ENCODE measurements at regions not wholly inside any gene's neighbourhood (a gene's known extent, or its start where the extent isn't known, plus 50 kb on each side); places are given as distances from the start of the nearest gene placed in this dataset.

DNA sequence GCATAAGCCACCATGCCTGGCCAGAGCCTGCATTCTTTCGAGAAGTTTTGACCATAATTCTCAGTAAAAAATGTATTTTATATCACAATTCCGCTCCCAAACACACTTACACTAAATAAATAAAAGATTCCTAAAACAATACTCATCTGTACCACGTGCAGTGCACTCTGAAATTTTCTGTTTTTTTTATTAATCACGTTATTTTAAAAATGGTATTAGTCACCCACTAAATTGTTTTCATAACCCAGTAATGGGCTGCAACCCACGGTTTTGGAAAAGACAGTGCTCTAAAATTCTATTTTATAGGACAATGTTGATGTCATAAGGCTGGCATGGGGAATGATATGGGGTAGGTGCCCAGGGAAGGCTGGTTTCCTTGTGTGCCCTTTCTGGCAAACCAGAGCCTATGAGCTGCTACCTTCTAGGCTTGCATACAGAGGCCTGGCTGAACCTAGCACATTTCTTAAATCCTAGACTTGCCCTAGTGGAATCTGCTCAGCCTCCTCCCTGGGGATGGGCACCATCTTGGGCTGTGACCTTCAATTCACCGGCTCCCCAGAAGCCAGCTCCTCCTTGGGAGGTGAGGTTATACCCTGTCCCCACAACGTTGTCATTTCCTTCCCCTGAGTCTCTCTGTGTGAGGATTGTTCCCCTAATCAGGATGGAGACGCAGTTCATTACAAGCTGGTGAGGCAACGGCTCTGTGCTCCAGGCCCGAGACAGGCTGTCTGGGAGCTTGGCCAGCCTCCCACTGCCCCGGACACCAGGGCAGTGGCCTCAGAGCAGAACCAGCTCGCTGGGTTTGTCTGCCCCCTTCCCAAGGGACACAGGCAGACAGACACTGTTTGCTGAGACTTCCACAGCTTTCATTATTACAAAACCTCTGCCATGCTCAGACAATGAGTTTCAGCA lies 116.5 kb upstream of the NAV2 start:
- 52 to 67% (median 59%) methylated on average over 12 of the region's 12 CpGs for WGBS, 3 donors
- no peak overlapping the region for H3K4me3 ChIP-seq (ENCODE audit: low read depth in 1 of 3, low read length in 3 of 3)
- no peaks in the 10 kb centered on the region for H3K9me3 ChIP-seq (ENCODE audit: control insufficient read depth in 2 of 2, insufficient read depth in 1 of 2, low read depth in 1 of 2, low read length in 1 of 2)
- peak overlapping the region in 1 of 3 donors; percentile 65 for H3K27ac ChIP-seq (ENCODE audit: low read depth in 1 of 3, low read length in 2 of 3)
- H3K4me1 ChIP-seq (ENCODE audit: control insufficient read depth in 3 of 3, insufficient read depth in 2 of 3, low read depth in 1 of 3, low read length in 2 of 3), result no peaks in the 10 kb centered on the region
- no peaks in the 10 kb centered on the region for H3K36me3 ChIP-seq (ENCODE audit: control insufficient read depth in 3 of 3, insufficient read depth in 2 of 3, low read depth in 1 of 3, low read length in 3 of 3)
- DNase-seq (no peak), FAIRE-seq (no peak)
- peaks cover 0 to 22% (median 0%) of the 10 kb centered on the region in 3 donors for H3K27me3 ChIP-seq (ENCODE audit: control insufficient read depth in 3 of 3, insufficient read depth in 3 of 3, low read length in 3 of 3)

- Histone ChIP-seq H3K36me3 (ENCODE audit: control insufficient read depth in 3 of 3, insufficient read depth in 2 of 3, low read depth in 1 of 3, low read length in 3 of 3) (no peaks in the 10 kb centered on the region), H3K27ac (ENCODE audit: low read depth in 1 of 3, low read length in 2 of 3) (no peak overlapping the region)
- no peak for FAIRE-seq
These were observed 117.2 kb upstream of the NAV2 start for GRCh38 chr11:19595499-19595839.

DNA sequence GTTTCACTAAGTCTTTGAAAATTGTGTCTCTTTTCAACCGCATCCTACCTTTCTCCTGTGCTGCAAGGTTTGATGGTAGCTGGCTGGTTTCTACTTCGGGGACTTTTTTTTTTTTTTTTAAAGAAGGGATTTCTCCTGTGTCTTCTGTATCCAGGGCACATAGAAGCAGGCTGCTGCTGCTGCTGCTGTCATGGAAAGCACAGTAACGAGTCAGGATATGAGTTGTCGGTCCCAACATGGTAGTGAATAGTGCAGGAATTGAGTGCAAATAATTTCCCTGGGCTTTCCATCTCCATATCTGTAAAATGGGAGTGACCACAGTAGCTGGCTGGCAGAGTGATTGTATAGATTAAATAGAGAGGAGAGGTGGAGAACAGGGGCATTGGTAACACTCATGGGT lies 118.3 kb upstream of the NAV2 start:
- FAIRE-seq (no peak), DNase-seq (no peak)
- Histone ChIP-seq H3K4me1 (ENCODE audit: control insufficient read depth in 3 of 3, insufficient read depth in 2 of 3, low read depth in 1 of 3, low read length in 2 of 3) (no peaks in the 10 kb centered on the region), H3K36me3 (ENCODE audit: control insufficient read depth in 3 of 3, insufficient read depth in 2 of 3, low read depth in 1 of 3, low read length in 3 of 3) (no peaks in the 10 kb centered on the region), H3K27ac (ENCODE audit: low read depth in 1 of 3, low read length in 2 of 3) (no peak overlapping the region), H3K4me3 (ENCODE audit: low read depth in 1 of 3, low read length in 3 of 3) (no peak overlapping the region), H3K9me3 (ENCODE audit: control insufficient read depth in 2 of 2, insufficient read depth in 1 of 2, low read depth in 1 of 2, low read length in 1 of 2) (no peaks in the 10 kb centered on the region), H3K27me3 (ENCODE audit: control insufficient read depth in 3 of 3, insufficient read depth in 3 of 3, low read length in 3 of 3) (peaks cover 0 to 15% (median 0%) of the 10 kb centered on the region in 3 donors)
- WGBS, 3 donors, result 83 to 91% (median 87%) methylated on average over 4 of the region's 4 CpGs

More at GRCh38 chr11:19595499-19595839, 117.2 kb upstream of the NAV2 start:
- H3K4me3 ChIP-seq (ENCODE audit: low read depth in 1 of 3, low read length in 3 of 3), result no peak overlapping the region
- no peaks in the 10 kb centered on the region for H3K9me3 ChIP-seq (ENCODE audit: control insufficient read depth in 2 of 2, insufficient read depth in 1 of 2, low read depth in 1 of 2, low read length in 1 of 2)
- no peak for DNase-seq
- no peaks in the 10 kb centered on the region for H3K4me1 ChIP-seq (ENCODE audit: control insufficient read depth in 3 of 3, insufficient read depth in 2 of 3, low read depth in 1 of 3, low read length in 2 of 3)
- WGBS, 3 donors, result 64 to 83% (median 80%) methylated on average over 2 of the region's 2 CpGs
- H3K27me3 ChIP-seq (ENCODE audit: control insufficient read depth in 3 of 3, insufficient read depth in 3 of 3, low read length in 3 of 3), result peaks cover 0 to 22% (median 0%) of the 10 kb centered on the region in 3 donors

DNA sequence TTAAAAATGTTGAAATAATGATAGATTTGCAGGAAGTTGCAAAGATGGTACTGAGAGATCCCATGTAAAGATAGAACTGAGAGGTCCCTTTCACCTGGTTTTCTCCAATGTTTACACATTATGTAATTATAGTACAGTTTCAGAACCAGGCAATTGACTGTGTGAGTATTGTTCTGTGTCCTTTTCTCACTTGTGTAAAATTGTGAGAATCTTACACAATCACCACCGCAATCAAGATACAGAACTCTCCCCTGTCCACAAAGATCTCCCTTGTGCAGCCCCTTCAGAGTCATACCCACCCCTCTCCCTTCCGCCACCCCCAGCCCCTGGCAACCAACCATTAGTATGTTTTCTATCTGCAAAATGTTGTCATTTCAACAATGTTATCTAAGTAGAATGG lies 119.8 kb upstream of the NAV2 start:
- H3K9me3 ChIP-seq (ENCODE audit: control insufficient read depth in 2 of 2, insufficient read depth in 1 of 2, low read depth in 1 of 2, low read length in 1 of 2), result no peaks in the 10 kb centered on the region
- no peak overlapping the region for H3K27ac ChIP-seq (ENCODE audit: low read depth in 1 of 3, low read length in 2 of 3)
- no peaks in the 10 kb centered on the region for H3K4me1 ChIP-seq (ENCODE audit: control insufficient read depth in 3 of 3, insufficient read depth in 2 of 3, low read depth in 1 of 3, low read length in 2 of 3)
- FAIRE-seq (no peak), DNase-seq (no peak)
- H3K36me3 ChIP-seq (ENCODE audit: control insufficient read depth in 3 of 3, insufficient read depth in 2 of 3, low read depth in 1 of 3, low read length in 3 of 3), result no peaks in the 10 kb centered on the region
- no peak overlapping the region for H3K4me3 ChIP-seq (ENCODE audit: low read depth in 1 of 3, low read length in 3 of 3)
- 69 to 78% (median 76%) methylated on average over 2 of the region's 2 CpGs for WGBS, 3 donors
- H3K27me3 ChIP-seq (ENCODE audit: control insufficient read depth in 3 of 3, insufficient read depth in 3 of 3, low read length in 3 of 3), result peaks cover 0 to 9% (median 0%) of the 10 kb centered on the region in 3 donors

GRCh38 chr11:19589567-19590260 lies 122.9 kb upstream of the NAV2 start:
- H3K27me3 ChIP-seq (ENCODE audit: control insufficient read depth in 3 of 3, insufficient read depth in 3 of 3, low read length in 3 of 3), result peaks cover 0 to 3% (median 0%) of the 10 kb centered on the region in 3 donors
- WGBS, 3 donors, result 76 to 81% (median 80%) methylated on average over 10 of the region's 10 CpGs
- no peaks in the 10 kb centered on the region for H3K36me3 ChIP-seq (ENCODE audit: control insufficient read depth in 3 of 3, insufficient read depth in 2 of 3, low read depth in 1 of 3, low read length in 3 of 3)
- H3K27ac ChIP-seq (ENCODE audit: low read depth in 1 of 3, low read length in 2 of 3), result no peak overlapping the region
- FAIRE-seq (no peak), DNase-seq (no peak)
- H3K9me3 ChIP-seq (ENCODE audit: control insufficient read depth in 2 of 2, insufficient read depth in 1 of 2, low read depth in 1 of 2, low read length in 1 of 2), result peaks cover 0 to 3% of the 10 kb centered on the region in 2 donors
- no peak overlapping the region for H3K4me3 ChIP-seq (ENCODE audit: low read depth in 1 of 3, low read length in 3 of 3)
- no peaks in the 10 kb centered on the region for H3K4me1 ChIP-seq (ENCODE audit: control insufficient read depth in 3 of 3, insufficient read depth in 2 of 3, low read depth in 1 of 3, low read length in 2 of 3)

DNA sequence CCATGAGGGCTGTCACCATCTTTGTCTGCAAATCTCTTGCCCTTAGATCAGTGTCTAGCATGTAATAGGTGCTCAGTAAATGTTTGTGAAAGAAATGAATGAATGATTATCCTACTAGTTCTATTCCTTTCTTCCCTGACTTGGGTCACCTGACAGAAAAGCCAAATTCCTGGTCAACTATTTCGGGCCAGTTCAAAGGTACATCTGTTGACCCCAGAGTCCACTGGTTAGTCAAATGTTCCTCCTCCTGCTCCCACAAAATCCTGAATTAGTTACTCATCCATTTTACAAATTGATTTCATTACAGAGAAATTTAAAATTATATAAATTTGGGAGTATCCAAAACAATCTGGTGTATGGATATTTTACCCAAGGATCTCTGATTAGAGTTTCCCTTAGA lies 124.7 kb upstream of the NAV2 start:
- Histone ChIP-seq H3K9me3 (ENCODE audit: control insufficient read depth in 2 of 2, insufficient read depth in 1 of 2, low read depth in 1 of 2, low read length in 1 of 2) (peaks cover 0 to 3% of the 10 kb centered on the region in 2 donors), H3K36me3 (ENCODE audit: control insufficient read depth in 3 of 3, insufficient read depth in 2 of 3, low read depth in 1 of 3, low read length in 3 of 3) (no peaks in the 10 kb centered on the region), H3K27me3 (ENCODE audit: control insufficient read depth in 3 of 3, insufficient read depth in 3 of 3, low read length in 3 of 3) (no peaks in the 10 kb centered on the region), H3K4me1 (ENCODE audit: control insufficient read depth in 3 of 3, insufficient read depth in 2 of 3, low read depth in 1 of 3, low read length in 2 of 3) (no peaks in the 10 kb centered on the region), H3K4me3 (ENCODE audit: low read depth in 1 of 3, low read length in 3 of 3) (no peak overlapping the region), H3K27ac (ENCODE audit: low read depth in 1 of 3, low read length in 2 of 3) (no peak overlapping the region)
- no peak for DNase-seq
- 88 to 91% (median 89%) methylated on average over 1 of the region's 1 CpG for WGBS, 3 donors
- FAIRE-seq, result no peak

GRCh38 chr11:19580646-19581045 lies 132.0 kb upstream of the NAV2 start:
- no peak for FAIRE-seq
- WGBS, 3 donors, result 93 to 100% (median 100%) methylated on average over 1 of the region's 1 CpG
- H3K27ac ChIP-seq (ENCODE audit: low read depth in 1 of 3, low read length in 2 of 3), result no peak overlapping the region

GRCh38 chr11:19579957-19580356 lies 132.7 kb upstream of the NAV2 start:
- Histone ChIP-seq H3K9me3 (ENCODE audit: control insufficient read depth in 2 of 2, insufficient read depth in 1 of 2, low read depth in 1 of 2, low read length in 1 of 2) (no peaks in the 10 kb centered on the region), H3K27me3 (ENCODE audit: control insufficient read depth in 3 of 3, insufficient read depth in 3 of 3, low read length in 3 of 3) (no peaks in the 10 kb centered on the region), H3K4me1 (ENCODE audit: control insufficient read depth in 3 of 3, insufficient read depth in 2 of 3, low read depth in 1 of 3, low read length in 2 of 3) (peaks cover 0 to 3% (median 0%) of the 10 kb centered on the region in 3 donors), H3K27ac (ENCODE audit: low read depth in 1 of 3, low read length in 2 of 3) (no peak overlapping the region), H3K4me3 (ENCODE audit: low read depth in 1 of 3, low read length in 3 of 3) (no peak overlapping the region), H3K36me3 (ENCODE audit: control insufficient read depth in 3 of 3, insufficient read depth in 2 of 3, low read depth in 1 of 3, low read length in 3 of 3) (no peaks in the 10 kb centered on the region)
- WGBS, 3 donors, result 70 to 89% (median 86%) methylated on average over 5 of the region's 5 CpGs
- no peak for FAIRE-seq
- no peak for DNase-seq

More at GRCh38 chr11:19580646-19581045, 132.0 kb upstream of the NAV2 start:
- H3K4me1 ChIP-seq (ENCODE audit: control insufficient read depth in 3 of 3, insufficient read depth in 2 of 3, low read depth in 1 of 3, low read length in 2 of 3), result peaks cover 0 to 3% (median 0%) of the 10 kb centered on the region in 3 donors
- H3K9me3 ChIP-seq (ENCODE audit: control insufficient read depth in 2 of 2, insufficient read depth in 1 of 2, low read depth in 1 of 2, low read length in 1 of 2), result no peaks in the 10 kb centered on the region
- DNase-seq, result no peak
- H3K36me3 ChIP-seq (ENCODE audit: control insufficient read depth in 3 of 3, insufficient read depth in 2 of 3, low read depth in 1 of 3, low read length in 3 of 3), result no peaks in the 10 kb centered on the region
- no peak overlapping the region for H3K4me3 ChIP-seq (ENCODE audit: low read depth in 1 of 3, low read length in 3 of 3)
- H3K27me3 ChIP-seq (ENCODE audit: control insufficient read depth in 3 of 3, insufficient read depth in 3 of 3, low read length in 3 of 3), result no peaks in the 10 kb centered on the region
